ENCODE measurements at regions not wholly inside any gene's neighbourhood (a gene's known extent, or its start where the extent isn't known, plus 50 kb on each side); places are given as distances from the start of the nearest gene placed in this dataset.

DNA sequence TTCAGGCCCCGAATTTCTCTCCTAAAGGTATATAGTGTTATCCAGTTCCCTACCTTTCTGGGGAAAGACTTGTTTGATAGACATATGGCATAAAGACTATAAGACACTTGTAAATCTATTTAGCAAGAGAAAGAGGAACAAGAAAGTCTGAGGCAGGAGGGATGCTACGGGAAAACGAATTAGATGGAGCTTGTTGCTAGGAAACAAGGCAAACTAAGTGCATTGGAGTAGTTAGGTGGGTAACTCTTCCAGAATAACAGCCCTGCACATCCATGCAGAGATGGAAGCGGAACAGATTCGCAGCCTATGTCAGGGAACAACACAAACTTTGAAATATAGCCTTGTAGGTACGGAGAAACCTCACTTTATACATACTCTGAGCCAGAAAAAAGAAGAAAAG lies 810.3 kb upstream of the CRIM1 start:
- TF ChIP-seq, protein P1, sequence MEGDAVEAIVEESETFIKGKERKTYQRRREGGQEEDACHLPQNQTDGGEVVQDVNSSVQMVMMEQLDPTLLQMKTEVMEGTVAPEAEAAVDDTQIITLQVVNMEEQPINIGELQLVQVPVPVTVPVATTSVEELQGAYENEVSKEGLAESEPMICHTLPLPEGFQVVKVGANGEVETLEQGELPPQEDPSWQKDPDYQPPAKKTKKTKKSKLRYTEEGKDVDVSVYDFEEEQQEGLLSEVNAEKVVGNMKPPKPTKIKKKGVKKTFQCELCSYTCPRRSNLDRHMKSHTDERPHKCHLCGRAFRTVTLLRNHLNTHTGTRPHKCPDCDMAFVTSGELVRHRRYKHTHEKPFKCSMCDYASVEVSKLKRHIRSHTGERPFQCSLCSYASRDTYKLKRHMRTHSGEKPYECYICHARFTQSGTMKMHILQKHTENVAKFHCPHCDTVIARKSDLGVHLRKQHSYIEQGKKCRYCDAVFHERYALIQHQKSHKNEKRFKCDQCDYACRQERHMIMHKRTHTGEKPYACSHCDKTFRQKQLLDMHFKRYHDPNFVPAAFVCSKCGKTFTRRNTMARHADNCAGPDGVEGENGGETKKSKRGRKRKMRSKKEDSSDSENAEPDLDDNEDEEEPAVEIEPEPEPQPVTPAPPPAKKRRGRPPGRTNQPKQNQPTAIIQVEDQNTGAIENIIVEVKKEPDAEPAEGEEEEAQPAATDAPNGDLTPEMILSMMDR (IDR thresholded peaks at IDR 0.05; ENCODE audit: unreplicated experiment): no peak
- H3K4me3 Mint-ChIP-seq (ENCODE audit: low read depth): no peak overlapping the region
- no peaks in the 10 kb centered on the region for H3K27me3 Mint-ChIP-seq
- H3K4me1 Mint-ChIP-seq (ENCODE audit: low read depth): no peaks in the 10 kb centered on the region
- H3K27ac Mint-ChIP-seq: no peak overlapping the region
- no peaks in the 10 kb centered on the region for H3K36me3 Mint-ChIP-seq (ENCODE audit: insufficient read depth)
- H3K9me3 Mint-ChIP-seq (ENCODE audit: low read depth): no peaks in the 10 kb centered on the region
- DNase-seq (ENCODE audit: low spot score, unreplicated experiment): no peak

DNA sequence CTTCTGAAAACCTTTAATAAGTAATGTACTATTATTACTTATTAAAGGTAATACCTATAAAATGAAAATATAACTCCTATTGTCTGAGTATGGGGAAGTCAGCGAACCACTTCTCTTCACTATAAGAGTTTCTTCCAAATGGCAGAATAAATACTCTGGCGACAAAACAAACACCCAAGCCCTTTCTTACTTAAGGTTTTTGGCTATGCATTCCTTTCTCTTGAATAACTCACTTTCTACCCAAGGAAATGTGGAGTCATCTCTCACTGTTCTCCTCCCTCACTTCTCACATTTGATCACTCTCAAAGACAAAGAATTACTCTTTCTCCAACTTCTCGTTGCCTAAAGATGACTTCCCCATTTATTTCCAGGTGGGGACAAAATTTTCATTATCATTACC lies 816.8 kb upstream of the CRIM1 start:
- H3K27ac Mint-ChIP-seq: no peak overlapping the region
- no peaks in the 10 kb centered on the region for H3K36me3 Mint-ChIP-seq (ENCODE audit: insufficient read depth)
- no peaks in the 10 kb centered on the region for H3K4me1 Mint-ChIP-seq (ENCODE audit: low read depth)
- TF ChIP-seq, protein P1 (IDR thresholded peaks at IDR 0.05; ENCODE audit: unreplicated experiment): no peak
- H3K27me3 Mint-ChIP-seq: no peaks in the 10 kb centered on the region
- DNase-seq (ENCODE audit: low spot score, unreplicated experiment): no peak
- H3K9me3 Mint-ChIP-seq (ENCODE audit: low read depth): peaks cover 3% of the 10 kb centered on the region
- H3K4me3 Mint-ChIP-seq (ENCODE audit: low read depth): no peak overlapping the region

DNA sequence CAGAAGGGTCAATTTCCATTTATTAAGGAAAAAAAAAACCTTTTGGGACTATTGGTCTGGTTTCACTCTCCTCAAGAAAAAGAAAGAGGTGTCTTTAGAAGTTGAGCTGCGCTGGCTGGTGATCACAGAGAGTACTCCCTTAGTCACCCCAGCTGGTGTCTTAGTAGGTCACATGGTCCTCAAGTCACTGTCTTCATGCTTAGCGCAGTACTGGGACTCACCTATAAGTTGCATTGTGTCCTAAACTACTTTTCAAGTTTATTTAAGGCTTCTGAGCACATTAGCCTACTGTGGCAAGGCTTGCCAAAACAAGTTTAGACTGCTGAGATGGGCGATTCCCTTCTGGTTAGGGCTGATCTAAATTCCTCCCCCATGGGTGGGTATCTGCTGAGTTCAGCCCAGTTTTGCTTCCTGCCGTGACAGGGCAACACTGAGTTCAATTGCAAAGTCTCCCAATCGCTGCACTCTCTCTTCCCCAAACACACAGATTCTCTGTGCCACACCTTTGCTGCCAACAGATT lies 824.9 kb upstream of the CRIM1 start:
- DNase-seq (ENCODE audit: low spot score, unreplicated experiment): no peak
- no peak overlapping the region for H3K4me3 Mint-ChIP-seq (ENCODE audit: low read depth)
- no peaks in the 10 kb centered on the region for H3K27me3 Mint-ChIP-seq
- H3K27ac Mint-ChIP-seq: no peak overlapping the region
- no peaks in the 10 kb centered on the region for H3K4me1 Mint-ChIP-seq (ENCODE audit: low read depth)
- H3K9me3 Mint-ChIP-seq (ENCODE audit: low read depth): peaks cover 12% of the 10 kb centered on the region
- no peaks in the 10 kb centered on the region for H3K36me3 Mint-ChIP-seq (ENCODE audit: insufficient read depth)
- TF ChIP-seq, protein P1 (IDR thresholded peaks at IDR 0.05; ENCODE audit: unreplicated experiment): no peak

DNA sequence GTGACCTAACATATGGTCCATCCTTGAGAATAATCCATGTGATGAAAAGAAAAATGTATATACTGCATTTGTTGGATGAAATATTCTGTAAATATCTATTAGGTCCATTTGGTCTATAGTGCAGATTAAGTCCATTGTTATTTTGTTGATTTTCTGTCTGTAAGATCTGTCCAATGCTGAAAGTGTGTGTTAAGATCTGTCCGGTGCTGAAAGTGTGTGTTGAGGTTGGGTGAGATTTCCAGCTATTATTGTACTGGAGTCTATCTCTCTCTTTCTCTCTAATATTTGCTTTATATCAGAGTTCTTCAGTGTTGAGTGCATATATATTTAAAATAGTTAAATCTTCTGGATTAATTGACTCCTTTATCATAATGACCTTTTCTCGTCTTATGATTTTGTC lies 828.8 kb upstream of the CRIM1 start:
- no peaks in the 10 kb centered on the region for H3K4me1 Mint-ChIP-seq (ENCODE audit: low read depth)
- no peak overlapping the region for H3K4me3 Mint-ChIP-seq (ENCODE audit: low read depth)
- no peak for DNase-seq (ENCODE audit: low spot score, unreplicated experiment)
- H3K36me3 Mint-ChIP-seq (ENCODE audit: insufficient read depth): no peaks in the 10 kb centered on the region
- TF ChIP-seq, protein P1 (IDR thresholded peaks at IDR 0.05; ENCODE audit: unreplicated experiment): no peak
- H3K27ac Mint-ChIP-seq: no peak overlapping the region
- no peaks in the 10 kb centered on the region for H3K27me3 Mint-ChIP-seq
- peaks cover 16% of the 10 kb centered on the region for H3K9me3 Mint-ChIP-seq (ENCODE audit: low read depth)

DNA sequence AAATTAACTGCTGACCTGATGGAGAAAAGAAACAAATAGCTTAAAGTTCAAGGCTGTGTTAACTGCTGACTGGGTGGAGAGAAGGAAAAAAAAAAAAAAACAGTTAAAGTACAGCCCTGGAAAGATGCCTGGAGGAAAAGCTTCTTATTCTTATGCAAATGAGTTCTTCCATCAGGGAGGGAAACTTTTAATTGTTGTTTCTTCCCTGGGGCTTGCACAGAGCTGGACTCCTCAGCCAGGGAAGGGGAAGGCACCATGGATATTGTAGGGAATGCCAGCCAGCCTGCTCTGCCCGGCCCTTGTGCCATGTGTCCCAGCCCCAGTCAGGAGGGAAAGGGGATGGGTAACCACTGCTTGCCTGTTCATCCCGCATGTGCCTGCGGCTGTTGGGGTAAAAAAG lies 833.1 kb upstream of the CRIM1 start:
- H3K27ac Mint-ChIP-seq: no peak overlapping the region
- peaks cover 12% of the 10 kb centered on the region for H3K9me3 Mint-ChIP-seq (ENCODE audit: low read depth)
- no peaks in the 10 kb centered on the region for H3K36me3 Mint-ChIP-seq (ENCODE audit: insufficient read depth)
- no peaks in the 10 kb centered on the region for H3K27me3 Mint-ChIP-seq
- H3K4me1 Mint-ChIP-seq (ENCODE audit: low read depth): no peaks in the 10 kb centered on the region
- DNase-seq (ENCODE audit: low spot score, unreplicated experiment): no peak
- no peak overlapping the region for H3K4me3 Mint-ChIP-seq (ENCODE audit: low read depth)
- TF ChIP-seq, protein P1 (IDR thresholded peaks at IDR 0.05; ENCODE audit: unreplicated experiment): no peak
